HG03469 (cell line): ENCODE measurements at regions not wholly inside any gene's neighbourhood (a gene's known extent, or its start where the extent isn't known, plus 50 kb on each side); places are given as distances from the start of the nearest gene placed in this dataset.
"Not testable (repeated sequence)": the region's sequence is repeated elsewhere in the genome, so short reads cannot be mapped to it uniquely, and the experiment has no call there.

Source experiments
- ATAC-seq: cut with Tn5 transposase; IDR thresholded peaks from one replicate; pipeline ENCODE4 v1.9.1; 2021; ENCODE audit warnings: mild to moderate bottlenecking, moderate library complexity, moderate number of reproducible peaks; ENCODE audit not compliant: unreplicated experiment

GRCh38 chr7:84738583-84739150 is 448.2 kb downstream of the SEMA3D start:
- ATAC-seq = no peak

GRCh38 chr7:84735677-84736076 is 451.2 kb downstream of the SEMA3D start:
- ATAC-seq = no peak

DNA sequence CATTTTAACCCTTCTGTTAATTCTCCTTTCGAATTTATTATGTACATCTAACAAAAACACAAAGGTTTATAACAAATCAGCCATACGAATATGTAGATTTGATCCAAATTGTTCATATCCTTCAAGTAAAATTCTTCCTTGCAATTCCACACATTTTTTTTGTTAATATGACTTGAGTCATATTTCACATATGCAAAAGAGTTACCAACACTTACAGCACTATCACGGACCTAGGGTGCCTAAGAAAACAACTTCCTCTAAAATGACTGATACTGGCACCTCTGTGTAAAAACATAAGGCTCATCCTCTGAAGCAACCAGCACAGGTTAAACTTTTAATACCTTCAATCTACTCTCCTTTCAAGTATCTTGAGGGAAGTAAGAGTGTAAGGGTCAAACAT is 451.8 kb downstream of the SEMA3D start:
- ATAC-seq = no peak

DNA sequence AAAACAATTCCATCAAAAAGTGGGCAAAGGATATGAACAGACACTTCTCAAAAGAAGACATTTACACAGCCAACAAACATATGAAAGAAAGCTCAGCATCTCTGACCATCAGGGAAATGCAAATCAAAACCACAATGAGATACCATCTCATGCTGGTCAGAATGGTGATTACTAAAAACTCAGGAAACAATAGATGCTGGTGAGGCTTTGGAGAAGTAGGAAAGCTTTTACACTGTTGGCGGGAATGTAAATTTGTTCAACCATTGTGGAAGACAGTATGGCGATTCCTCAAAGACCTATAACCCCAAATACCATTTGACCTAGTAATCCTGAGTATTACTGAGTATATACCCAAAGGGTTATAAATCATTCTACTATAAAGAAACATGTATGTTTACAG is 452.9 kb downstream of the SEMA3D start:
- ATAC-seq = not testable (repeated sequence)

DNA sequence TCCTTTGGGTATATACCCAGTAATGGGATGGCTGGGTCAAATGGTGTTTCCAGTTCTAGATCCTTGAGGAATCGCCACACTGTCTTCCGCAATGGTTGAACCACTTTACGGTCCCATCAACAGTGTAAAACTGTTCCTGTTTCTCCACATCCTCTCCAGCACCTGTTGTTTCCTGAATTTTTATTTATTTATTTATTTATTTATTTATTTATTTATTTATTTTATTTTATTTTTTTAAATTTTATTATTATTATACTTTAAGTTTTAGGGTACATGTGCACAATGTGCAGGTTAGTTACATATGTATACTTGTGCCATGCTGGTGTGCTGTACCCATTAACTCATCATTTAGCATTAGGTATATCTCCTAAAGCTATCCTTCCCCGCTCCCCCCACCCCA is 456.0 kb downstream of the SEMA3D start:
- not testable (repeated sequence) for ATAC-seq

DNA sequence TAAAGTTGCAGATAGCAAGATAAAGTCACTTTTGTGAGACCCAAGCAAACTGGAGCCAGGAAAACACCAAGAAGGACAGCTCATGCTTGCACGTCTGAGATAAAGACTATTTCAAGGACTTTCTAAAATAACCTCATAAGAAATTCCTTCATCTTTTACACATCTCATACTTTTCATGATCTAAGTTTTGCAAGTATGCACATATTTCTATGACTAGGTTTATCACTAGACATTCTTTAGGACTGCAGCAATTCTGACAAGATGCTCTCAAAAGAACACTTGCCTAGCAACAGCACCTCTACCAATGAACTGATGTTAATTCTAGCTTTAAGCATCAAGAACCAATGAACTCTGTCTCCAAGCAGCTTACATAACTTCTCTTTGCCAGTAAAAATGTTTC is 457.6 kb downstream of the SEMA3D start:
- no peak for ATAC-seq

- no peak for ATAC-seq
Measured at GRCh38 chr7:84722734-84723133, 464.1 kb downstream of the SEMA3D start.

GRCh38 chr7:84722086-84722485 is 464.8 kb downstream of the SEMA3D start:
- no peak for ATAC-seq

GRCh38 chr7:84720456-84721097 is 466.3 kb downstream of the SEMA3D start:
- ATAC-seq = no peak

- no peak for ATAC-seq
Measured at GRCh38 chr7:84714765-84715164, 472.1 kb downstream of the SEMA3D start.

DNA sequence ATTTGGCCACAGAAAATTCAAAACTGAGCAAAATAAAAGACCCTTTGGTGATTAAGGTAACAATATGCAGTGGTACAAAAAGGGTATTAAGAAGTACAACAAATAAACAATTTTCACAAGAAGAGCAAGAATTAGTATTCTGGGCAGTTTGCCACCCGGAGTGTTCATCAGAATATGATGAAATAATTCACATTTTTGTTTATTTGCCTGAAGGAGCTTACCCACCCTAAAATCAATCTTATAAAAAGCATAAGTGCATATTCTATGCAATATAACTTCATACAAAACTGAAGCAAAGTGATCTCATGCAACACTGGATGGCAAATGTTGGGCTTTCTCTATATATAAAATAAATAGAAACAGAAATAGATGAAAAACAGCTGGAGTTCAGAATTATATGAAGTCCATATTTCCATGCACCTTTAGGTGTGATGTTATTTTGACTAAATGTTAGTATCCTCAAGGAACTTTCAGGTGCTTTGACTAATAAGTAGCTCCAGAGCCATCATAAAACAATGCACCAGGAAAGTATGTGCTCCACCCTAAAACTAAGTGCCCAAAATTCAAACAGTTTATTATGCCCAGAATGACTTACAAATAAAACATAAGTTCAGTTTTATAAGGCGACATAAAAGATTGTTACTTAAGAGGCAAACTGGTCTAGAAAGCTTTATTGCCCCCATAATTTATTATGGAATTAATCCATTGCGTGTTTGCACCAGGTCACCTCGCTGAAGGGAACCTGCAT is 474.3 kb downstream of the SEMA3D start:
- ATAC-seq = no peak

GRCh38 chr7:84710538-84710937 is 476.3 kb downstream of the SEMA3D start:
- ATAC-seq = not testable (repeated sequence)

DNA sequence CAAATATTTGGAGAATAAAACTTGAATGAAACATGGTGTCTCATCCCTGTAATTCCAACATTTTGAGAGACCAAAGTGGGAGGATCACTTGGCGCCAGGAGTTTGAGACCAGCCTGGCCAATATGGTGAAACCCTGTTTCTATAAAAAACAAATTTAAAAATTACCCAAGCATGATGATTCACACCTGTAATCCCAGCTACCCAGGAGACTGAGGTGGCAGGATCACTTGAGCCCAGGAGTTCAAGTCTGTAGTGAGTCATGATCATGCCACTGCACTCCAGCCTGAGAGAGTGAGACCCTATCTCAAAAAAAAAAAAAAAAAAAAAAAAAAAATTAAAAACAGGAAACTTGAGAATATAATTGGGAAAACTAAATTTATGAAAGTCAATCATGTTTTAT is 481.1 kb downstream of the SEMA3D start:
- no peak for ATAC-seq

DNA sequence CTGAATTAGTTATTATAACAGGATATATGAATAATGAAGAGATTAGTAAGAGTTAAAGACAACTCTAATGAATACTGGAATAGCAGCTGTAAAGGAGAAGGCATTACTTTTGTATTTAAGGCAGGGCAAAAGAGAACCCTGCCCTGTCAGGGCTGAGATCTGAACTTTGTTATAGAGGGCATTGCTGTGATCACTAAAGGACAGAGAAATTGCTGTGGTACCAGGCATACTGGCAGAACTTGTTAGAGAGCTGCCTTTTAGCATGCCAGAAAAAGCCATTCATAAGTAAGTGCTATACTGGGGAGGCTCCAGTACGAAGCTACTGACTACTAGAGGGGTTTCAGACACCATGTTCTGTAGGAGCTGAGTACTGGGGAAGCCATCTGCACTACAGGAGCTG is 481.8 kb downstream of the SEMA3D start:
- no peak for ATAC-seq

- ATAC-seq = no peak
Measured at GRCh38 chr7:84704380-84704779, 482.5 kb downstream of the SEMA3D start.

GRCh38 chr7:84701524-84702306 is 485.1 kb downstream of the SEMA3D start:
- no peak for ATAC-seq

DNA sequence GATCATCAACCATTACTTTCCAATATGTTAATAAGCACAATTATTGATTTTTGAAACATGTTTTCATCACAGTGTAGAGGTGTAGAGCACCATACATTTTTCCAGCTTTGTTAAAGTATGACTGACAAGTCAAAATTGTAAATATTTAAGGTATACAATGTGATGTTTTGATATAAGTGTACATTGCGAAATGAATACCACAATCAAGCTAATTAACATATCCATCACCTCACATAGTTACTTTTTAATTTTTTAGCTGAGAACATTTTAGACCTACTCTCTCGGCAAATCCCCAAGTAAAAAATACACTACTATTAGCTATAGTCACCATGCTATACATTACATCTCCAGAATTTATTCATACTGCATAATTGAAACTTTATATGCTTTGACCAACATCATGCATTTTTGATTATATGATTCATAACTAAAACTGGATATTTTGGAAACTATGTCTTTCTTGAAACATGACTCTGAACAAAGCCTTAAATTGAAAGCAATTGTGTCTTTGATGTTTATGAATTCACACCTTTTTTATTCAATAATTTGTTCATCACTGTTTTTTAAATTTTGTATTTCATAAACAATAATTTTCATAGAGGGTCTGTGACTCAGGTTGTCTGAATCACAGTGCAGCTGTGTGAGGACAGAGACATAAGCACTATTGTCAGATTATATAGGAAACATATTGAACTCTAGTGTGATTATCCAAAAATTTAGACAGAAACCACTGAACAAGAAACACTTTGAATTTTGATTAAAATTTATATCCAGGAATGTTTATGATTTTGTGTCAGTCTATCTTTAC is 486.1 kb downstream of the SEMA3D start:
- ATAC-seq = no peak

DNA sequence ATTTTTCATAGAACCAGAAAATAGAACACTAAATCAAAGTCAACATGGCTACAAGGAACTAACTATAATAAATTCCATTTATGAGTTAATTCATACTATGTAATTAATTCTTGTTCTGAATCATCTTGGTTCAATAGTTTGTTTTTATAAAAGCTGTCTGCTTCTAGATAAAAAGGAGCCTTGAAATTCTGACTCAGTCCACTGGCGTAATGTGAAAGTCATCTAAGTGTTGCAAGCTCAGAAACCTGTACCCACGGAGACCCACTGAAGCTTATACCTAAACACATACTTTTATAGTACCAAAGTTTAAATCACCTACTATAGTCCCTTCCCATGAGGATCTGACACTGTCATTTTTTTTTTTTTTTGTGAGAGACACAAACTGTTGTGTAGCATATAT is 489.4 kb downstream of the SEMA3D start:
- no peak for ATAC-seq

DNA sequence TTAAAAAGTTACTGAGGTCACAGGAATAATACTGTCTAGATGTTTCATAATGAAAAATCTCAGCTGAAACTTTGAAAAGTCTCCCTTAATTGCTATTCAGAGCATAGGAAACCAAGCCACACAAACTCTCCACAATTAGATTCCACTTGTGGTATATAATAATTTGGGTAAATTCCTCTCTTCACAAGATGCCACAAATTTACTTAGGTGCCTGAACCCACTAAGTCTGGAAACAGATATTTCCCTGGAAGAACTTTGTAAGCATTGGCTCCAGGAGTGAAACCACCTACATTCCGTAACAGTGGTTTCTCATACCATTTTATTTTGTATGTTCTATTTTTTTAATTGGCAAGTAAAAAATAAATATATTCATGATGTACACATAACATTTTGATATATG is 493.4 kb downstream of the SEMA3D start:
- ATAC-seq = no peak

- no peak for ATAC-seq
Measured at GRCh38 chr7:84688671-84689070, 494.1 kb upstream of the SEMA3A start.

- ATAC-seq = no peak
Measured at GRCh38 chr7:84686373-84686772, 491.8 kb upstream of the SEMA3A start.
